Gastrocnemius medialis (tissue), 4 donors: ENCODE measurements at regions not wholly inside any gene's neighbourhood (a gene's known extent, or its start where the extent isn't known, plus 50 kb on each side); places are given as distances from the start of the nearest gene placed in this dataset.

Experiments
- ATAC-seq, 2 donors: fragments of 150-250 bp; one replicate each; pipeline ENCODE4 v1.9.1; 2016
- DNase-seq, 2 donors: peaks; one replicate each; pipeline ENCODE4 v3.0.0-alpha.2; 2019
- H3K27ac ChIP-seq, 4 donors: fragments of 200-600 bp; sonication (generic); 1 replicate in 1 of 4; 2 replicates in 3 of 4; pipeline ENCODE4 v1.5.1; 2016 to 2018; ENCODE audit warnings: mild to moderate bottlenecking in 2 of 4, moderate library complexity in 1 of 4
- H3K27me3 ChIP-seq, 3 donors: fragments of 200-600 bp; sonication (generic) in 2 of 3; 1 replicate in 1 of 3; 2 replicates in 2 of 3; pipeline versions ENCODE4 v1.5.1 to v1.6.0; 2016 to 2019; ENCODE audit warnings: mild to moderate bottlenecking in 1 of 3, moderate library complexity in 1 of 3
- H3K36me3 ChIP-seq, 2 donors: fragments of 200-600 bp; sonication (generic) in 1 of 2; one replicate each; pipeline ENCODE4 v1.5.1; 2017 to 2018
- H3K4me1 ChIP-seq, 2 donors: fragments of 200-600 bp; sonication (generic) in 1 of 2; one replicate each; pipeline ENCODE4 v1.5.1; 2016 to 2017; ENCODE audit warnings: mild to moderate bottlenecking in 2 of 2
- H3K4me3 ChIP-seq, 4 donors: fragments of 200-600 bp; sonication (generic) in 3 of 4; 1 replicate in 1 of 4; 2 replicates in 3 of 4; pipeline ENCODE4 v1.5.1; 2016 to 2019; ENCODE audit warnings: mild to moderate bottlenecking in 2 of 4
- H3K9me3 ChIP-seq, 3 donors: fragments of 200-600 bp; sonication (generic) in 2 of 3; 1 replicate in 1 of 3; 2 replicates in 2 of 3; pipeline ENCODE4 v1.5.1; 2016 to 2019
- POLR2A ChIP-seq, 2 donors: fragments of 450-650 bp; IDR thresholded peaks; one replicate each; pipeline ENCODE4 v1.6.1; 2017; ENCODE audit warnings: antibody characterized with exemption in 2 of 2, mild to moderate bottlenecking in 2 of 2, moderate library complexity in 2 of 2
- in situ Hi-C, 4 donors: fragments of 200-750 bp; cut with MboI; loops; one replicate each; pipeline versions ENCODE4 v1.15.0 to v1.8.0; 2017; ENCODE audit warnings: low sequenced_read_pairs in 4 of 4
- intact Hi-C: fragments of 100-400 bp; cut with DNase I; formaldehyde crosslinking; loops from one replicate; pipeline ENCODE4 v1.15.1; 2023; ENCODE audit warnings: low total_unique reads
- TF ChIP-seq, protein P1 (sequence below), 5 experiments: fragments of 450-650 bp in 3 of 5; fragments of 200-600 bp in 2 of 5; sonication (generic) in 2 of 5; IDR thresholded peaks in 4 of 5; conservative IDR thresholded peaks in 1 of 5; 1 replicate in 4 of 5; 2 replicates in 1 of 5; pipeline ENCODE4 v1.5.1; 2016 to 2019; ENCODE audit warnings: antibody characterized with exemption in 5 of 5, mild to moderate bottlenecking in 3 of 5, moderate library complexity in 3 of 5

GRCh38 chr1:147466543-147466942 lies 74.8 kb upstream of the BCL9 start:
- DNase-seq, result no peak
- no peak overlapping the region for H3K4me3 ChIP-seq
- H3K9me3 ChIP-seq, result no peaks in the 10 kb centered on the region
- in situ Hi-C loops (no loop called here), intact Hi-C loops (no loop called here)
- H3K27ac ChIP-seq, result no peak overlapping the region
- TF ChIP-seq, protein P1, sequence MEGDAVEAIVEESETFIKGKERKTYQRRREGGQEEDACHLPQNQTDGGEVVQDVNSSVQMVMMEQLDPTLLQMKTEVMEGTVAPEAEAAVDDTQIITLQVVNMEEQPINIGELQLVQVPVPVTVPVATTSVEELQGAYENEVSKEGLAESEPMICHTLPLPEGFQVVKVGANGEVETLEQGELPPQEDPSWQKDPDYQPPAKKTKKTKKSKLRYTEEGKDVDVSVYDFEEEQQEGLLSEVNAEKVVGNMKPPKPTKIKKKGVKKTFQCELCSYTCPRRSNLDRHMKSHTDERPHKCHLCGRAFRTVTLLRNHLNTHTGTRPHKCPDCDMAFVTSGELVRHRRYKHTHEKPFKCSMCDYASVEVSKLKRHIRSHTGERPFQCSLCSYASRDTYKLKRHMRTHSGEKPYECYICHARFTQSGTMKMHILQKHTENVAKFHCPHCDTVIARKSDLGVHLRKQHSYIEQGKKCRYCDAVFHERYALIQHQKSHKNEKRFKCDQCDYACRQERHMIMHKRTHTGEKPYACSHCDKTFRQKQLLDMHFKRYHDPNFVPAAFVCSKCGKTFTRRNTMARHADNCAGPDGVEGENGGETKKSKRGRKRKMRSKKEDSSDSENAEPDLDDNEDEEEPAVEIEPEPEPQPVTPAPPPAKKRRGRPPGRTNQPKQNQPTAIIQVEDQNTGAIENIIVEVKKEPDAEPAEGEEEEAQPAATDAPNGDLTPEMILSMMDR (IDR thresholded peaks at IDR 0.05 in 4 of 5, conservative IDR thresholded peaks at IDR 0.05 in 1 of 5), result no peak
- no peak for TF ChIP-seq POLR2A (IDR thresholded peaks at IDR 0.05)
- no peaks in the 10 kb centered on the region for H3K4me1 ChIP-seq
- no peak for ATAC-seq
- H3K36me3 ChIP-seq, result no peaks in the 10 kb centered on the region
- no peaks in the 10 kb centered on the region for H3K27me3 ChIP-seq

GRCh38 chr1:147470079-147470478 lies 71.2 kb upstream of the BCL9 start:
- no peaks in the 10 kb centered on the region for H3K36me3 ChIP-seq
- TF ChIP-seq, protein P1 (IDR thresholded peaks at IDR 0.05 in 4 of 5, conservative IDR thresholded peaks at IDR 0.05 in 1 of 5), result no peak
- no peak for TF ChIP-seq POLR2A (IDR thresholded peaks at IDR 0.05)
- H3K27ac ChIP-seq, result no peak overlapping the region
- no peak overlapping the region for H3K4me3 ChIP-seq
- ATAC-seq (no peak), DNase-seq (no peak)
- no peaks in the 10 kb centered on the region for H3K27me3 ChIP-seq
- H3K9me3 ChIP-seq, result no peaks in the 10 kb centered on the region
- in situ Hi-C loops, result no loop called here
- H3K4me1 ChIP-seq, result no peaks in the 10 kb centered on the region
- intact Hi-C loops, result no loop called here

DNA sequence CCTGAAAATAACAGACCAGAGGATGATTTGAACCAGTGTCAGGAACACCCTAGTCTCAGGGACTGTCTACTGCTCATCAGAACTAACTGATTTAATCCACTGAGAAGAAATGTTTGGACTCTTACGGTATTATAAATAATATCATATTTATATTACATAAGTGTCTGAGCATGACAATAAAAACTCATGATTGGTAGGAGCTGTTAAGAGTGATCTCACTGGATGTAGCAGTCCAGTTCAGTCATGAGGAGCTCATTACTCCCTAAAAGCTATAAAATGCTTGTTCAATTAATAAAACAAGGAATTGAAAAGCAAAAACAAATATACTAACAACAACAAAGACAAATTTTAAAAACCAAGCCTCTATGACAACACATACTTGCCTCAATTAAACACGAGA lies 68.8 kb upstream of the BCL9 start:
- no peak overlapping the region for H3K27ac ChIP-seq
- H3K4me1 ChIP-seq, result no peaks in the 10 kb centered on the region
- no peak for TF ChIP-seq POLR2A (IDR thresholded peaks at IDR 0.05)
- TF ChIP-seq, protein P1 (IDR thresholded peaks at IDR 0.05 in 4 of 5, conservative IDR thresholded peaks at IDR 0.05 in 1 of 5), result no peak
- in situ Hi-C loops (no loop called here), intact Hi-C loops (no loop called here)
- ATAC-seq, result no peak
- H3K27me3 ChIP-seq, result no peaks in the 10 kb centered on the region
- no peak overlapping the region for H3K4me3 ChIP-seq
- no peak for DNase-seq
- H3K9me3 ChIP-seq, result no peaks in the 10 kb centered on the region
- no peaks in the 10 kb centered on the region for H3K36me3 ChIP-seq

DNA sequence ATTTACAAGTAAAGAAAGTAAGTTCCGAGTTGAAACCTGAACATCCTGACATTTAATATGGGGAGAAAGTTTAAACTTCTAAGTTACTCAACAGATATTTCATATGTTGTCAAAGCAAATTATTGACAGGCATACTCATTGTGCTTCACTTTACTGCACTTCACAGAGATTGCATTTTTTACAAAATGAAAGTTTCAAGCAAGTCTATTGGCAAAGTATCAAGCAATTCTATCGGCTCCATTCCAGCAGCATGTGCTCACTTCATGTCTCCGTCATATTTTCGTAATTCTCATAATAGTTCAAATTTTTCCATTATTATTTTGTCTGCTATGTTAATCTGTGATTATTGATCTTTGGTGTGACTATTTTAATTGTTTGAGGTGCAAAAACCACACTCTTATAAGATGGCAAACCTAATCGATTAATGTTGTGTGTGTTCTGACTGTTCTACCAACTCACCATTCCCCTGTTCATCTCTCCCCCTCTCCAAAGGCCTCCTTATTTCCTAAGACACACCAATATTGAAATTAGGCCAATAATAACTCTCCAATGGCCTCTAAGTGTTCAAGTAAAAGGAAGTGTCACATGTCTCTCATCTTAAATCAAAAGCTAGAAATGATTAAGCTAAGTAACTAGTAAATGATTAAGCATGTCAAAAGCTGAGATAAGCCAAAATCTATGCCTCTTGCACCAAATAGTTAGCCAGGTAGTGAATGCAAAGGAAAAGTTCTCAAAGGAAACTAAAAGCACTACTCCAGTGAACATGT lies 68.2 kb upstream of the BCL9 start:
- ATAC-seq, result no peak
- no peak for TF ChIP-seq POLR2A (IDR thresholded peaks at IDR 0.05)
- TF ChIP-seq, protein P1 (IDR thresholded peaks at IDR 0.05 in 4 of 5, conservative IDR thresholded peaks at IDR 0.05 in 1 of 5), result no peak

GRCh38 chr1:147473733-147474049 lies 67.6 kb upstream of the BCL9 start:
- no peak for DNase-seq
- TF ChIP-seq, protein P1 (IDR thresholded peaks at IDR 0.05 in 4 of 5, conservative IDR thresholded peaks at IDR 0.05 in 1 of 5), result no peak
- no peak for TF ChIP-seq POLR2A (IDR thresholded peaks at IDR 0.05)
- H3K9me3 ChIP-seq, result no peaks in the 10 kb centered on the region
- H3K27ac ChIP-seq, result no peak overlapping the region
- no peaks in the 10 kb centered on the region for H3K36me3 ChIP-seq
- in situ Hi-C loops (no loop called here), intact Hi-C loops (no loop called here)
- no peak for ATAC-seq
- H3K4me1 ChIP-seq, result no peaks in the 10 kb centered on the region
- no peak overlapping the region for H3K4me3 ChIP-seq
- no peaks in the 10 kb centered on the region for H3K27me3 ChIP-seq

More for the DNA sequence above, 68.2 kb upstream of the BCL9 start:
- Histone ChIP-seq H3K4me3 (no peak overlapping the region), H3K27me3 (no peaks in the 10 kb centered on the region), H3K27ac (no peak overlapping the region), H3K9me3 (no peaks in the 10 kb centered on the region), H3K4me1 (no peaks in the 10 kb centered on the region), H3K36me3 (no peaks in the 10 kb centered on the region)
- intact Hi-C loops, result no loop called here
- in situ Hi-C loops, result no loop called here
- DNase-seq, result no peak
